GM23338 (cell line): ENCODE measurements at regions not wholly inside any gene's neighbourhood (a gene's known extent, or its start where the extent isn't known, plus 50 kb on each side); places are given as distances from the start of the nearest gene placed in this dataset.

ENCODE experiments used
- ATAC-seq: fragments of 200-7000 bp; cut with Tn5 transposase; 3 replicates; pipeline ENCODE4 v1.9.1; 2020
- DNase-seq: peaks from one replicate; pipeline ENCODE4 v3.0.0-alpha.2; 2015; ENCODE audit warnings: low spot score
- H2AFZ ChIP-seq: fragments of 200-600 bp; sonication (generic); 2 replicates; pipeline ENCODE4 v1.8.0; 2016; ENCODE audit warnings: antibody characterized with exemption, mild to moderate bottlenecking, moderate library complexity
- H3F3A ChIP-seq: fragments of 200-600 bp; sonication (generic); replicated peaks from 2 replicates; pipeline ENCODE4 v1.8.0; 2017; ENCODE audit warnings: antibody characterized with exemption, mixed run types, low read depth
- H3K27ac ChIP-seq: fragments of 200-600 bp; sonication (generic); 2 replicates; pipeline ENCODE4 v1.6.1; 2016; ENCODE audit warnings: low read depth
- H3K27me3 ChIP-seq: fragments of 200-600 bp; sonication (generic); 2 replicates; pipeline ENCODE4 v1.8.0; 2016; ENCODE audit warnings: mild to moderate bottlenecking, mixed run types, moderate library complexity; ENCODE audit not compliant: insufficient read depth
- H3K36me3 ChIP-seq: fragments of 200-600 bp; sonication (generic); 2 replicates; pipeline ENCODE4 v1.8.0; 2016; ENCODE audit warnings: mild to moderate bottlenecking; ENCODE audit not compliant: insufficient read depth
- H3K4me1 ChIP-seq: fragments of 200-600 bp; sonication (generic); 2 replicates; pipeline ENCODE4 v1.8.0; 2016; ENCODE audit warnings: mild to moderate bottlenecking, moderate library complexity; ENCODE audit not compliant: insufficient read depth
- H3K4me2 ChIP-seq: fragments of 200-600 bp; sonication (generic); 2 replicates; pipeline ENCODE4 v1.7.1; 2017; ENCODE audit warnings: mixed run types
- H3K4me3 ChIP-seq: fragments of 200-600 bp; sonication (generic); 2 replicates; pipeline ENCODE4 v1.6.1; 2016; ENCODE audit warnings: mixed run types
- H3K79me2 ChIP-seq: fragments of 200-600 bp; sonication (generic); replicated peaks from 2 replicates; pipeline ENCODE4 v1.8.0; 2017; ENCODE audit warnings: mild to moderate bottlenecking; ENCODE audit not compliant: insufficient read depth
- H3K9me2 ChIP-seq: fragments of 200-600 bp; sonication (generic); 2 replicates; pipeline ENCODE4 v1.8.0; 2017; ENCODE audit not compliant: insufficient read depth
- H4K20me1 ChIP-seq: fragments of 200-600 bp; sonication (generic); replicated peaks from 2 replicates; pipeline ENCODE4 v1.8.0; 2017; ENCODE audit warnings: mild to moderate bottlenecking; ENCODE audit not compliant: insufficient read depth
- H3K27ac Mint-ChIP-seq: 2 replicates; pipeline ENCODE4 v1.8.0; 2020; ENCODE audit warnings: inconsistent platforms, mild to moderate bottlenecking, moderate library complexity, mixed read lengths
- H3K27me3 Mint-ChIP-seq: 3 replicates; pipeline ENCODE4 v1.8.0; 2022; ENCODE audit warnings: low read depth, mild to moderate bottlenecking, moderate library complexity, mixed read lengths, inconsistent platforms; ENCODE audit not compliant: insufficient read depth, poor library complexity
- H3K36me3 Mint-ChIP-seq: 3 replicates; pipeline ENCODE4 v1.8.0; 2021; ENCODE audit warnings: low read depth, mild to moderate bottlenecking, inconsistent platforms, moderate library complexity, mixed read lengths
- H3K4me1 Mint-ChIP-seq: 3 replicates; pipeline ENCODE4 v1.8.0; 2020; ENCODE audit warnings: mild to moderate bottlenecking, inconsistent platforms, mixed read lengths
- H3K4me3 Mint-ChIP-seq: 3 replicates; pipeline ENCODE4 v1.8.0; 2021; ENCODE audit warnings: moderate library complexity, mild to moderate bottlenecking, inconsistent platforms, mixed read lengths
- H3K9me3 Mint-ChIP-seq: 3 replicates; pipeline ENCODE4 v1.8.0; 2020; ENCODE audit warnings: moderate library complexity, mild to moderate bottlenecking, inconsistent platforms, mixed read lengths
- CREB1 ChIP-seq: fragments of 250-450 bp; sonication (Bioruptor Pico); IDR thresholded peaks from 2 replicates; pipeline ENCODE4 v1.5.0; 2020; ENCODE audit warnings: low read depth, mild to moderate bottlenecking, moderate library complexity
- EZH2 ChIP-seq: fragments of 200-600 bp; sonication (generic); IDR thresholded peaks from one replicate; pipeline ENCODE4 v1.8.0; 2017; ENCODE audit warnings: antibody characterized with exemption, mild to moderate bottlenecking, low read depth; ENCODE audit not compliant: unreplicated experiment
- EZH2phosphoT487 ChIP-seq: fragments of 200-600 bp; sonication (generic); IDR thresholded peaks from one replicate; pipeline ENCODE4 v1.8.1; 2018; ENCODE audit warnings: antibody characterized with exemption; ENCODE audit not compliant: unreplicated experiment
- JUNB ChIP-seq: IDR thresholded peaks from one replicate; pipeline ENCODE4 v1.6.1; 2016; ENCODE audit warnings: antibody characterized with exemption; ENCODE audit not compliant: unreplicated experiment
- NANOG ChIP-seq: IDR thresholded peaks from 2 replicates; pipeline ENCODE4 v1.6.1; 2016; ENCODE audit warnings: antibody characterized with exemption, borderline replicate concordance
- POLR2AphosphoS5 ChIP-seq: IDR thresholded peaks from 2 replicates; pipeline ENCODE4 v1.6.1; 2016; ENCODE audit warnings: antibody characterized with exemption, low read depth
- STAT1 ChIP-seq: IDR thresholded peaks from one replicate; pipeline ENCODE4 v1.6.1; 2016; ENCODE audit warnings: antibody characterized with exemption; ENCODE audit not compliant: unreplicated experiment
- TF ChIP-seq, protein P1 (sequence below): fragments of 250-450 bp; sonication (Bioruptor Pico); IDR thresholded peaks from 2 replicates; pipeline ENCODE4 v1.5.0; 2020; ENCODE audit warnings: mild to moderate bottlenecking, moderate library complexity
- TF ChIP-seq, protein P2 (sequence below), 2 experiments: fragments of 200-600 bp in 1 of 2; sonication (generic) in 1 of 2; conservative IDR thresholded peaks; 2 replicates each; pipeline versions ENCODE4 v1.5.1 to v1.6.1; 2016 to 2017; ENCODE audit warnings: antibody characterized with exemption in 2 of 2, low read depth in 2 of 2, mild to moderate bottlenecking in 2 of 2, moderate library complexity in 1 of 2

DNA sequence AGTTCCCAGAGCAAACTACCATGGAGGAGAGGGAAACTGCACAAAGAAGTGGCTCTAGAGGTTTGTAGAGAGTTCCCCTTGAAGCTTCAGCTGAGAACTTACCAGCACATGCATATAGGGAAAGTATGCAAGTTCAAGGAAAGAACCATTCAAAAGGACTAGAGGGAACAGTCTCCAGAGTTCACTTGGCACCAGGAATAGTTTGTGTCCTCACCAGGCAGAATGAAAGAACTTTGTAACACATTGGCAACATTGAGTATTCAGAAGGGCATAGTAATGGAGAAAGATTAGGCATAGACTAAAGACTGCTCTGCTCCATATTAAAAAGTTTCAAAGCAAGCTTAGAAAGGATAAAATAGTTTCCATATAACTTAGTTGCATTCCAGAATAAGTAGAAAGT lies 155.4 kb upstream of the TOM1L1 start (continued):
- TF ChIP-seq, protein P1, sequence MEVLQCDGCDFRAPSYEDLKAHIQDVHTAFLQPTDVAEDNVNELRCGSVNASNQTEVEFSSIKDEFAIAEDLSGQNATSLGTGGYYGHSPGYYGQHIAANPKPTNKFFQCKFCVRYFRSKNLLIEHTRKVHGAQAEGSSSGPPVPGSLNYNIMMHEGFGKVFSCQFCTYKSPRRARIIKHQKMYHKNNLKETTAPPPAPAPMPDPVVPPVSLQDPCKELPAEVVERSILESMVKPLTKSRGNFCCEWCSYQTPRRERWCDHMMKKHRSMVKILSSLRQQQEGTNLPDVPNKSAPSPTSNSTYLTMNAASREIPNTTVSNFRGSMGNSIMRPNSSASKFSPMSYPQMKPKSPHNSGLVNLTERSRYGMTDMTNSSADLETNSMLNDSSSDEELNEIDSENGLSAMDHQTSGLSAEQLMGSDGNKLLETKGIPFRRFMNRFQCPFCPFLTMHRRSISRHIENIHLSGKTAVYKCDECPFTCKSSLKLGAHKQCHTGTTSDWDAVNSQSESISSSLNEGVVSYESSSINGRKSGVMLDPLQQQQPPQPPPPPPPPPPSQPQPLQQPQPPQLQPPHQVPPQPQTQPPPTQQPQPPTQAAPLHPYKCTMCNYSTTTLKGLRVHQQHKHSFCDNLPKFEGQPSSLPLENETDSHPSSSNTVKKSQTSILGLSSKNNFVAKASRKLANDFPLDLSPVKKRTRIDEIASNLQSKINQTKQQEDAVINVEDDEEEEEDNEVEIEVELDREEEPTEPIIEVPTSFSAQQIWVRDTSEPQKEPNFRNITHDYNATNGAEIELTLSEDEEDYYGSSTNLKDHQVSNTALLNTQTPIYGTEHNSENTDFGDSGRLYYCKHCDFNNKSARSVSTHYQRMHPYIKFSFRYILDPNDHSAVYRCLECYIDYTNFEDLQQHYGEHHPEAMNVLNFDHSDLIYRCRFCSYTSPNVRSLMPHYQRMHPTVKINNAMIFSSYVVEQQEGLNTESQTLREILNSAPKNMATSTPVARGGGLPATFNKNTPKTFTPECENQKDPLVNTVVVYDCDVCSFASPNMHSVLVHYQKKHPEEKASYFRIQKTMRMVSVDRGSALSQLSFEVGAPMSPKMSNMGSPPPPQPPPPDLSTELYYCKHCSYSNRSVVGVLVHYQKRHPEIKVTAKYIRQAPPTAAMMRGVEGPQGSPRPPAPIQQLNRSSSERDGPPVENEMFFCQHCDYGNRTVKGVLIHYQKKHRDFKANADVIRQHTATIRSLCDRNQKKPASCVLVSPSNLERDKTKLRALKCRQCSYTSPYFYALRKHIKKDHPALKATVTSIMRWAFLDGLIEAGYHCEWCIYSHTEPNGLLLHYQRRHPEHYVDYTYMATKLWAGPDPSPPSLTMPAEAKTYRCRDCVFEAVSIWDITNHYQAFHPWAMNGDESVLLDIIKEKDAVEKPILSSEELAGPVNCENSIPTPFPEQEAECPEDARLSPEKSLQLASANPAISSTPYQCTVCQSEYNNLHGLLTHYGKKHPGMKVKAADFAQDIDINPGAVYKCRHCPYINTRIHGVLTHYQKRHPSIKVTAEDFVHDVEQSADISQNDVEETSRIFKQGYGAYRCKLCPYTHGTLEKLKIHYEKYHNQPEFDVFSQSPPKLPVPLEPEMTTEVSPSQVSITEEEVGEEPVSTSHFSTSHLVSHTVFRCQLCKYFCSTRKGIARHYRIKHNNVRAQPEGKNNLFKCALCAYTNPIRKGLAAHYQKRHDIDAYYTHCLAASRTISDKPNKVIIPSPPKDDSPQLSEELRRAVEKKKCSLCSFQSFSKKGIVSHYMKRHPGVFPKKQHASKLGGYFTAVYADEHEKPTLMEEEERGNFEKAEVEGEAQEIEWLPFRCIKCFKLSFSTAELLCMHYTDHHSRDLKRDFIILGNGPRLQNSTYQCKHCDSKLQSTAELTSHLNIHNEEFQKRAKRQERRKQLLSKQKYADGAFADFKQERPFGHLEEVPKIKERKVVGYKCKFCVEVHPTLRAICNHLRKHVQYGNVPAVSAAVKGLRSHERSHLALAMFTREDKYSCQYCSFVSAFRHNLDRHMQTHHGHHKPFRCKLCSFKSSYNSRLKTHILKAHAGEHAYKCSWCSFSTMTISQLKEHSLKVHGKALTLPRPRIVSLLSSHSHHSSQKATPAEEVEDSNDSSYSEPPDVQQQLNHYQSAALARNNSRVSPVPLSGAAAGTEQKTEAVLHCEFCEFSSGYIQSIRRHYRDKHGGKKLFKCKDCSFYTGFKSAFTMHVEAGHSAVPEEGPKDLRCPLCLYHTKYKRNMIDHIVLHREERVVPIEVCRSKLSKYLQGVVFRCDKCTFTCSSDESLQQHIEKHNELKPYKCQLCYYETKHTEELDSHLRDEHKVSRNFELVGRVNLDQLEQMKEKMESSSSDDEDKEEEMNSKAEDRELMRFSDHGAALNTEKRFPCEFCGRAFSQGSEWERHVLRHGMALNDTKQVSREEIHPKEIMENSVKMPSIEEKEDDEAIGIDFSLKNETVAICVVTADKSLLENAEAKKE = no peak
- TF ChIP-seq STAT1 (no peak), JUNB (no peak), EZH2phosphoT487 (no peak), NANOG (no peak), EZH2 (no peak)

DNA sequence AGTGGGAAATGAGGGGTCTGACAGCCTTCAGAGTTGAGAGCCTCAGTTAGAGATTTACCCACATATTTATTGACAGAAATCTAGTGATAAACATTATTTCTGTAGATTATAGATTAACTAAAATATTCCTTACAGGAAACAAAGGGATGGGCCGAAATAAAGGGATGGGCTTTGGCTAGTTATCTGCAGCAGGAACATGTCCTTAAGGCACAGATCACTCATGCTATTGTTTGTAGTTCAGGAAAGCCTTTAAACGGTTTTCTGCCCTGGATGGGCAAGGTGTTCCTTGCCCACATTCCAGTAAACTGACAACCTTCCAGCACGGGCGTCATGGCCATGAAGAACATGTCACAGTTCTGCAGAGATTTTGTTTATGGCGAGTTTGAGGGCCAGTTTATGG lies 154.8 kb upstream of the TOM1L1 start:
- no peak overlapping the region for H3K27ac ChIP-seq
- Mint-ChIP-seq H3K36me3 (peaks cover 37% of the 10 kb centered on the region), H3K9me3 (peaks cover 44% of the 10 kb centered on the region), H3K27me3 (peaks cover 4% of the 10 kb centered on the region), H3K4me1 (no peaks in the 10 kb centered on the region), H3K27ac (no peak overlapping the region), H3K4me3 (no peak overlapping the region)
- no peak overlapping the region for H3K4me3 ChIP-seq
- H3K27me3 ChIP-seq = no peaks in the 10 kb centered on the region
- H3F3A ChIP-seq = no peaks in the 10 kb centered on the region
- H3K4me1 ChIP-seq = no peaks in the 10 kb centered on the region
- H3K79me2 ChIP-seq = no peaks in the 10 kb centered on the region
- DNase-seq (no peak), ATAC-seq (no peak)
- H3K4me2 ChIP-seq = no peak overlapping the region
- H4K20me1 ChIP-seq = no peaks in the 10 kb centered on the region
- H3K9me2 ChIP-seq = no peaks in the 10 kb centered on the region
- no peak overlapping the region for H2AFZ ChIP-seq
- H3K36me3 ChIP-seq = peaks cover 28% of the 10 kb centered on the region
- no peak for TF ChIP-seq CREB1
- TF ChIP-seq STAT1 = no peak
- TF ChIP-seq, protein P1 = no peak
- no peak for TF ChIP-seq POLR2AphosphoS5
- TF ChIP-seq NANOG = no peak
- TF ChIP-seq, protein P2, sequence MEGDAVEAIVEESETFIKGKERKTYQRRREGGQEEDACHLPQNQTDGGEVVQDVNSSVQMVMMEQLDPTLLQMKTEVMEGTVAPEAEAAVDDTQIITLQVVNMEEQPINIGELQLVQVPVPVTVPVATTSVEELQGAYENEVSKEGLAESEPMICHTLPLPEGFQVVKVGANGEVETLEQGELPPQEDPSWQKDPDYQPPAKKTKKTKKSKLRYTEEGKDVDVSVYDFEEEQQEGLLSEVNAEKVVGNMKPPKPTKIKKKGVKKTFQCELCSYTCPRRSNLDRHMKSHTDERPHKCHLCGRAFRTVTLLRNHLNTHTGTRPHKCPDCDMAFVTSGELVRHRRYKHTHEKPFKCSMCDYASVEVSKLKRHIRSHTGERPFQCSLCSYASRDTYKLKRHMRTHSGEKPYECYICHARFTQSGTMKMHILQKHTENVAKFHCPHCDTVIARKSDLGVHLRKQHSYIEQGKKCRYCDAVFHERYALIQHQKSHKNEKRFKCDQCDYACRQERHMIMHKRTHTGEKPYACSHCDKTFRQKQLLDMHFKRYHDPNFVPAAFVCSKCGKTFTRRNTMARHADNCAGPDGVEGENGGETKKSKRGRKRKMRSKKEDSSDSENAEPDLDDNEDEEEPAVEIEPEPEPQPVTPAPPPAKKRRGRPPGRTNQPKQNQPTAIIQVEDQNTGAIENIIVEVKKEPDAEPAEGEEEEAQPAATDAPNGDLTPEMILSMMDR (conservative IDR thresholded peaks at IDR 0.05; ENCODE audit: low read depth in 2 of 2) = no peak
